ENCODE measurements at regions not wholly inside any gene's neighbourhood (a gene's known extent, or its start where the extent isn't known, plus 50 kb on each side); places are given as distances from the start of the nearest gene placed in this dataset.

DNA sequence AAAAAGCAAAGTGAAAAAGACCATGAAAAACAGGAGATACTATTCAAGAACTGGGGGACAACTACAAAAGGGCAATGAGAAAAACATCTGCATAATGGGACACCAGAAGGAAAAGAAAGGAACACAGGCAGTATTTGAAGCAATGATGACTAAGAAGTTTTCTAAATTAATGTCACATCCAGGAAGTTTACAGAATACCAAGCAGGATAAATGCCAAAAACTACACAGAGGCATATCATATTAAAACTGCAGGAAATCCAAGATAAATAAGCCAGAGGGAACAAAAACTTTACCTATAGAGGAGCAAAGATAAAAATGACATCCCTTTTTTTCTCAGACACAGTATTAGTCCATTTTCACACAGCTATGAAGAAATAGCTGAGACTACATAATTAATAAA, 193.0 kb downstream of the ERMARD start:
- DNase-seq (ENCODE audit: low read depth), result no peak

DNA sequence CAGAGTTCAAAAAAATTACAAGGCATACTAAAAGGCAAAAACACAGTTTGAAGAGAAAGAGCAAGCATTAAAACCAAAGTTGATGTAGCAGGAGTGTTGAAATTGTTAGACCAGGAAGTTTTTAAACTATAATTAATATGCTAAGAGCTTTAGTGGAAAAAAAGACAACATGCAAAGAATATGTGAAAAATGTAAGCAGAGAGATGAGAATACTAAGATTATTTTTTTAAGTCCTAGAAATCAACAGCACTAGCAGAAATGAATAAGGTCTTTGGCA, 192.6 kb downstream of the ERMARD start:
- no peak for DNase-seq (ENCODE audit: low read depth)

DNA sequence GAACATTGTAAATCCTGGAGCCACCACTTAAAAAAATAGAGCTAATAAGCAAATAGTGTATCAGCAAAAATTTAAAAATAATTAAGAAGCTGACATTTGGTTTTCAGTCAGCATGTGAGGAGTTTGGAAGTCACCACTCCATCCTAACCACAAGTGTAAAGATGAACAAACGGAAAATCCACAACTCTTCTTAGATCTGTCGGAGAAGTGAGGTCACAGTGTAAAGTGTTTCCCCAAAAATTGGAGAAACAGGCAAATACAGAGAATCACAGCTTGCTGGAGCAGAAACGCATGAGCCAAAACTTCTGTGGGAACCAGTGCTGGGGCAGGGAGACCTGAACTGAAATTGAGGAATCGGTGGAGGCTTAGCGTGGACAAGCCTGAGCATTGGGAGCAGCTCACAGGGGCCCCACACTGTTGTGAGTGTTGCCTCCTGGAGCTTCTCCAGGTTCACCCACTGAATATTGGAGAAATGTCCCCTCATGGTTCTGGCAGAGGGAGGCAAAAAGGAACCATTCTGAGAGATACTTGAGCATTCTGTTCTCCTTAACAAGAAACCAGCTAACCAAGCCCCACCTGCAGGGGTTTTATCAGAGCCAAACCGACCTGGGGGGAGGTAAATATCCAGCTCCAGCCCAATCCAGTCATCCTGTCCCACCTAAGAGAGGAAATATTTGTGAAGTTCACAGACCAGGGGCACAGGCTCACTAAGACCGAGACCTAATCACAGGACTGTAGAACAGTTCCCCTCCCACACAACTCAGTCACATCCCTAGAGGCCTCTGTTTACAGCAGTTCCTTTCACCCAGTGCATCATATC, 192.0 kb downstream of the ERMARD start:
- DNase-seq (ENCODE audit: low read depth), result no peak

DNA sequence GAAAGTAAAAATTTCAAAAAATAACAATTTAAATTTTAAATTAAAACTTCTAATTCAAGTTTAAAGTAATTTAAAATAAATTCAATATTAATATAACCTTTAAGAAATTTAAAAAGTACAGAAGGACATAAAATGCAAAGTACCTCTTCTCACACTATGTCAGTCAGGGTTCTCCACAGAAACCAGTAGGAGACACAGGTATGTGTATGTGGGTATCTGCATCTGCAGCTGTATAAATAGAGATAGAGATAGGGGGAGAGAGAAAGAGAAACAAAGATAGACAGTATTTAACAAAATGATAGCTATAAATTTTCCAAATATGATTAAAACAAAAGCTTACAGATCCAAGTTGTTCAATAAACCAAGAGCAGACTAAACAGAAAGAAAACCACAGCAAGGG, 190.8 kb downstream of the ERMARD start:
- DNase-seq (ENCODE audit: low read depth), result no peak

DNA sequence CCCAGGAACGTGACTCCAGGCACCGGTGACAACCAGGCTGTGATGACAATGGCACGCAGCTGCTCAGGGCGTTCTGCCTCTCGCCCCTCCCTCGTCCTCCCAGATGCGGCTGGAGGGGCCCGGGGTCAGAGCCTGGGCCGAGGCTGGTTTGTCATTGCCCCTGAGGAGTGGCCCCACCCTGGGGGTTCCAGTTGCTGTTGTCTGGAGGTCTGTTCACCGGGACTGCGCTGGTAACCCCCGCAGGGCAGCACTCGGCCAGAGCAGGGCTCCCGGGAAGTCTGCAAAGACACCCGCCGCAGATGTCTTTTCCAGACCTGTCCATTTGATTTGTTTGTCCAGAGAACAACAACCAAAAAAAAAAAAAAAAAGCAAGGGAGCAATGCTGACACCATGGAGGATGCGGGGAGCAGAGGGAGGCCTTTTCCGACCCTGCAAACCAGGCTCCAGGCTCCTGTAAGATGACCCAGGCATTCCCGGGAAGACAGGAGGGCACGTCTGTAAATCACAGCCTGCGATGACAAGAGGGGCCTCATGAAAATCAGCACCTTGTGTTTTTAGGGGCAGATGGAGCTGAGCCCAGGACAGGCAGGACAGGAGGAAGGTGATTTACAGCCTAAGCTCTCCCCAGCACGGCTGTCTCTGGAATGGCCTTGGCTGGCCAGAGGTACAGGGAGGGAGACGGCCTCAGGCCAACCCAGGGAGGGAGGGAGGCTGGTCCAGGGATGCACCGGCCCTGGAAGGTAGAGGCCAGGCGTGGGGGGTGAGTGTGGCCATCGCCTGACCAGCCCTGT, 189.3 kb downstream of the ERMARD start:
- no peak for DNase-seq (ENCODE audit: low read depth)

DNA sequence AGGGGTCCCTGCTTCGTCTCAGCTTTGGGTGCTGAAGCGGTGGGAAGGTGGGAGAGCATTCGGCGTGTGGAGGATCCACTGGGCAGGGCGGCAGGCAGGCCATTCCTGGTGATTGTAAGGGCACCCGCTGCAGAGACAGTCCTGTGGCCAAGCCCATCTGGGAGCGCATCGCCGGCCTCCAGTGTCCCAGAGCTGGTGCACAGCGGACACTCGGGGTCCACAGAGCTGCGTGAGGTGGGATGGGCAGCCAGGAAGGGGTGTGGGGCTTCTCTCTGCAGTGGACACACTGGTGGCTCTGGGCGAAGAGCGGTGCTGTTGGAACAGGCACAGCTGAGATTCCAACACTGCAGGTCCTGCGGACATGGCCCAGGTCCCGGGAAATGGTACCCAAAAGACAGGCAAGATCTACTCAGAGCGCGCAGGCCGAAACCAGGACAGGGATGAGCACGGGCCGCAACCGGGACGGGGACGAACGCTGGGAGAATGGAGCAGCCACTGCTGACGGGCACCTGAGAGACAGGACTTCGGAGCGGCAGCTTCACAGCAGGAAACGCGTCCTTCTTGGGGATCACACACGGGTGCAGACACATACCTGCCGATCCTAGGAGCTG, 188.2 kb downstream of the ERMARD start:
- no peak for DNase-seq (ENCODE audit: low read depth)

DNA sequence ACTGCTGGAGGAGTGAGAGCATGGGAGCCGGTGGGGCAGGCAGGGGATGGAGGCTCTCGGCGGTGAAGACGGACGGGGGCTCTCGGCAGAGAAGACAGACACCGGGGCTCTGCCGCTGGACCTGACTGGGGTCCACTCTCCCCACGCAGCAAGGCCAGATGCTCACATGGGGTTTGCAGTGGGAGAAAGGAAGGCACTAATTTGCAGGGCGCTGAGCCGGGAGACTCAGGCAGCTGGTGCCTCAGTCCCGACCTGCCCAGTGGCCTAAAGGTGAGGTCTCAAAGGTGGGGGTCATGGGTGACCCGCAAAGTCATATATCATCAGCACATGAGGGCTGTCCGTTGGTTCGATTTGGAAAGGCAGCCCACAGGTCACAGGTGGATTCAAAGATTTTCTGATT, 187.3 kb downstream of the ERMARD start:
- no peak for DNase-seq (ENCODE audit: low read depth)

DNA sequence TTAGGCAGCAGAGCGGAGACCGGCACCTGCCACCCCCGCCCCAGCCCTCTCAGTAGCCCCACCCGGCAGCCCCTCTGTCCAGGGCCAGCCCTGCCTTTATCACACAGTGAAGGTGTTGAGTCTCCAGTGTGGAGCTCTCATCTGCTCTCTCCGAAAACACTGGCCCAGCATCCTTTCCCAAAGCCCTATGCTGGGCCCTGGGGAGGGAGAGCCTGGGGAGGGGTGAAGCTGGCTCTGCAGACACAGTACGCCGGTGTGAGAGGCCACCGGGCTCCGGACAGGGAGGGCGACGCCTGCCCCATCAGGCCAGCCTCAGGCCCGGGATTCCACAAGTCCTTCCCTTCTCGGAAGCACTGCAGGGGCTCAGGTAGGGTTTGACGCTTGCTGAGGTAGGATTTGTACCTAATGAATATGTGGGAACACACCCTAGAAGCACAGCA, 186.9 kb downstream of the ERMARD start:
- DNase-seq (ENCODE audit: low read depth), result no peak

DNA sequence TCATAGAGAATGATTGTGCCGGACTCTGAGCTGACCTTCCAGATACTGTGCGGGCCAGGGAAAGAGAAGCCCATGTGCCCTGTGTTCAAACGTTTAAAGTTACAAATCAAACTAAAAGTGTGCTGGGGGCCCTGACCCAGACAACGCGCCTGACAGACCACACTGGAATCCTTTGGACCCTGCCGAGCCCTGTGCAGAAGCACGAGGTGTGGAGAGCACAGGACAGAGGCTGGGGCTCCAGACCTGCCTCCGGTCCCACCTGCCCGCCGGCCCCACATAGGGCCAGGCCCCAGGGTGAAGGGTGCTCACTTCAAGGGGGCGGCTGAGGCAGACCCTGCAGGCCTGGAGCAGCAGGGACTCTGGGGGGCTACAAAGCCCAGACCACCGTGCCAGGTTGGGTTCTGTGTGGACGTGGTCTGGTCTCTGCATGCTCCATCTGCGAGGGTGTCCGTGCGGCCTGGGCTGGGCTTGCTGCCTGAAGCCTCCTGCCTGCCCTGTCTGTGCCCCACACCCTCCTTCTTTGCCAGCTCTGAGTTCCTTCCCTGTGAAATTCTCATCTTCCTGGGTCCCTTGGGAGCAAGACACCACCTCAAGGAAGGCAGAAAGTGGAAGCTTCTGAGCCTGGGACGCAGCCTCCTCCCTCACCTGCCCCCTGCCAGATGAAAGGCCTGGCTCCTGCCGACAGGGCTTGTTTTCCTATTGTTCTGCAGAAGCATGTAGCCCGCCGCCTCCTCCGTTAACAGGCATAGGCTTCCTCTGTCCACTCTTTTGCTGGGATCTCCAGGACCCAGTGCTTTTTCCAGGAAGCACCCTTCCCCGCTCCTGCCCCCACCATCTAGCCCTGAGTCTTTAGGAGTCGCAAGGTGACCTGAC, 186.2 kb downstream of the ERMARD start:
- DNase-seq (ENCODE audit: low read depth), result no peak

DNA sequence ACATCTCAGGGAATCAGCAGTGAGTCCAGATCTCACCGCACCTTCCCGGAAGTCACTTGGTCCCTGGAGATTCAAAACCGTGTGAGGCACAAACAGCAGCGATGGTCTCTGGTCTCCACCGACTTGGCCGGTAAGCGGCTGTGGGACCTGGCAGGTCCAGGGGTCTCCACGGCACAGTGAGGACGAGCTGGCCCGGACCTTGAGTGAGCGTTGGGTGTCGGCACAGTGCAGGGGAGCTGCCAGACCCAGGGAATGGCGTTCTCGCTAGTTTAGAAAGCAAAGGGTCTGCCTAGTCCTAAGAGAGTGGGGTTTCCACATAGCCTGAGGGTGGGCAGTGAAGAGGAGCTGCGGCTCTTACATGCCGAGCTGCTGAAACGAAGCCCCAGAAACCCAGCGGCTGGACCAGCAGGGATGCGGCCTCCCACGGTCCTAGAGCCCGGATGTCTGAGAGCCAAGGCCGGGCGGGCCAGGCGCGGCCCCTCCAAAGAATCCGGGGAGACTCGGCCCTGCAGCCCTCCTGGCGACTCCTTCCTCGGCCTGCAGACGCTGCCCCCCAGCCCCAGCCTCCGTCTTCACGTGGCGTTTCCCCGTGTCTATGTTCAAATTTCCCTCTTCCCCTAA, 185.0 kb downstream of the ERMARD start:
- no peak for DNase-seq (ENCODE audit: low read depth)

DNA sequence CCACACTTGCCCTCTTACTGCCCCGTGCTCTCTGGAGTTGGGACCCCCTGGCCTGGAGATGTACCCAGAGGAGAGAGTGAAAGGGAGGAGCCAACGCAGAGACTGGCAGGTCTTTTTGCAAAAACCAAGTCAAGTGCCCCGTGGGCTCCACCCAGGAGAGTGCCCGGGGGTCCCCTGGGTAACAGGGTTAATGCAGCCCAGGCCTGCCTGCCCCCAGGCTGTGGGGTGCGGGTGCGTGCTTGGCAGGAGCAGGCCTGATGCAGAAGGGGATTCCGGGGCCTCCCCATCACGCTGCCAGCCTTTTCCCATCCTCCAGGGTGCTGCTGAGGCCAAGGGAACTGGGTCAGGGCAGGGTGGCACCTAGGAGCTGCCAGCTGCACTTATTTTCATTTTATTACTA, 184.4 kb downstream of the ERMARD start:
- DNase-seq (ENCODE audit: low read depth), result no peak

DNA sequence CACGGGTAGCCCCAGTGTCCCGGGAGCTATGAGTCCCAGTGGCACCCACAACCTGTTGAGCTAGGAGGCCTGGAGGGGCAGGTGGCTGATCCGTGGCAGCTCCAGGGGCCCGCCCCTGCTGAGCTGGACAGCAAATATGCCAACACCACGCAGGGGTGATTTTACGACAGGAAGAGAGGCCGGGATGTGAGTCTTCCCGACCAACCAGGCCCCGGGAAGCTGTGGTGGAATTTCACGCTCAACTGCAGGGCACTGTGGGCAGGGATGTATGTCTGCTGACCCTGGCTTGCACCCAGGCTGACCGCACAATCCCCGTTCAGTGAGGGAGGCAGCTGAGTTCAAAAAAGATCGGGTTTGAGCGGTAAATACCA, 183.9 kb downstream of the ERMARD start:
- DNase-seq (ENCODE audit: low read depth), result no peak

DNA sequence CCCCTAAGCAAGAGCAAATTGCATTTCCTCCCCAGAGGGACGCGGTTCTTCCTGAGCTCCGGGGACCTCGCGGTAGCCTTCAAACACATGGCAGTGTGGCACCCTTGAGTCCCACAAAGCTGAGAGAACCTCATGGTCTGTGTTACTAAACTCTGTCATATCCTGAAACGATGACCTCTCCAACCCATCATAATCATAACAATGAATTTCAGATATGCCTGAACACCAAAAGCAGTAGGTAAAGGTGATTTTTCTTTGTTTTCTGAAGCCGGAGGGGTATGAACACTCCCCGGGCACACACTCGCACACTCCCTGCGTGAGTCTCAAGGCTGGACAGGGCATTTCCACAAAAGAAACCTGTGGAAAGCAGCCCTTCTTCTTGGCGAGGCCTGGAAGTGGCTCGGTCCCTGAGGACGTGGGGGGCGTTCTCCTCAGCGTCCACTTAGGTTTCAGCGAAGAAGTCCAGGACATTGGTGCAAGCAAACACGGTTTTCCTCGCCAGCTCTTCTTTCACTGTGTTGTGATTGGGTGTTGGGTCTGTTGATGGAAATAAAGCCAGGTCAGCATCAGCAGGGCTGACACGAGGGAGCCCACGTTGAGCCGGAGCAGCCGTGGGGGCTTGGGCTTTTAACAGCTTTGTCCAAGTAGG, 183.4 kb downstream of the ERMARD start:
- no peak for DNase-seq (ENCODE audit: low read depth)

DNA sequence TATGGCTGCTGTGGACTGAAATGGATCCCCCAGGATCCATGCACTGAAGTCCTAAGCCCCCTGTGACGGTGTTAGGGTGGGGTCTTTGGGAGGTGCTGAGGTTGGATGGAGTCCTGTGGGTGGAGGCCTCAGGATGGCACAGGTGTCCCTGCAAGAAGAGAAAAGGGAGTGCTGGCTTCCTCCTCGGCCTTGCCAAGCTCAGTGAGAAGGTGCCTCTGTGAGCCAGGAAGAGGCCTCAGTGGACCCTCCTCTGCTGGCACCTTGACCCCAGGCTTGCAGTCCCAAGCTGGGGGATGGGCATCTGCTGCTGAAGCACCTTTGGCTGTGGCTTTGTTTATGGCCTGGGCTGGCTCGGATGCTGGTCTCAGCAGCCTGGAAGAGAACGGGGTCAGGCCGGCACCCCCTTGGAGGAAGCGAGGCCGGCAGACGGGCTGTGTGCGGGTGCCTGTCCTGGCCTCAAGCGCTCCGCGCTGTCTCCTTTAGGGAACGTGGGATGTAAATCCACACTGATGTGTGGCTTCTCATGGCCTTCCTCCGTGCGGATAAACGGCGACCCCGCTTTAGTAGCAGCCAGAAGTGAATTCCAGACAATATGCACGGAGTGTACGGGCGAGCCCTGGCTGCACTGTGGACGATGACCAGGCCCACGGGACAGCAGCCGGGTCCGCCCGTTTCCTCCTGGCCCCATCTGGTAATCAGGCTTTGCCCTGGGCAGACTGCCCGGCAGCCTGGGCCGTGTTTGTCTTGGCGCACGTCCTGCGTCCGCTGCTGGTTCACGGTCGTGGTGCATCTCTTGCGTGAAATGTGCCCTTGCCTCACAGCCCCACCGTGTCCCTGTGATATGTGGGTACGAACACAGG, 182.6 kb downstream of the ERMARD start:
- no peak for DNase-seq (ENCODE audit: low read depth)

DNA sequence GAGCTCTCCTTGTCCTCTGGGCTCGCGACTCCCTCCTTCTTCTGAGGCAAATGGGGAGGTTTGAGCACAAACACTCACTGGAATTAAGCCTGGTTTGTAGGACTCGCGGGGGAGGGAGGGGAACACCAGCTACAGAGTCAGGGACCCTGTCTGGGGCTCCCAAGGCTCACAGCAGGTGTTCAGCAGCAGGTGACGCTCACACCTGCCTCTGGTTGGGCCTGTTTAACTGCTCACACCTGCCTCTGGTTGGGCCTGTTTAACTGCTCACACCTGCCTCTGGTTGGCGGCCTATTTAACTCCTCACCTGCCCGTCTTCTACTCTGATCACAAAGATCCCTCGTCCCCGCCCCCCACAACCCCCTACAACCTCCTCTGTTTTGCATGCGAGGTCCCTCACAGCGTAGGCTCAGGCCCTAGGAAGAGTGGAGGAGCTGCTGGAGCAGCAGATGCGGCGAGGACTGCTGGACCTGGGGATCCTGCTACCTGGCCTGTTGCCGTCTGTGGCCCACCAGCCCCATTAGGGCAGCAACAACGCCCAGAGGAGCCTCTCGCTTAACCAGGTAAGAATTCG, 181.9 kb downstream of the ERMARD start:
- DNase-seq (ENCODE audit: low read depth), result no peak

DNA sequence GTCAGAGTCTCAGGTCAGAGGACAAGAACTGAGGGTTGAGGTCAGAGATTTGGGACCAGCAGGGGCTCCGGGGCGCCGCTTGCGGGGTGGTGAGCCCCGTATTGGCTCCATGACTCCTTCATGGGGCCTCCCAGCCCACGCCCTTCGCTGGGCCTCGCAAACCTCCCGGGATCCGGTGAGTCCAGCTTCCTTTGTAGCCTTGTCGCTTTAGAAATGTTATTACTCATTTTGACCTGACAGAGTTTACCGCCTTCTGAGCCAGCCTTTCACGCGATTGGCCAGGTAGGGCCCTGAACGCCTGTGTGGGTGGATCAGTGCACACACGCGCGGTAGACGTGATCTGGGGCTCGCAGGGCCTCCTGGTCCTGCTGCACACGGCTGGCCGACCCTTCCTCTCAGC, 181.1 kb downstream of the ERMARD start:
- DNase-seq (ENCODE audit: low read depth), result no peak

DNA sequence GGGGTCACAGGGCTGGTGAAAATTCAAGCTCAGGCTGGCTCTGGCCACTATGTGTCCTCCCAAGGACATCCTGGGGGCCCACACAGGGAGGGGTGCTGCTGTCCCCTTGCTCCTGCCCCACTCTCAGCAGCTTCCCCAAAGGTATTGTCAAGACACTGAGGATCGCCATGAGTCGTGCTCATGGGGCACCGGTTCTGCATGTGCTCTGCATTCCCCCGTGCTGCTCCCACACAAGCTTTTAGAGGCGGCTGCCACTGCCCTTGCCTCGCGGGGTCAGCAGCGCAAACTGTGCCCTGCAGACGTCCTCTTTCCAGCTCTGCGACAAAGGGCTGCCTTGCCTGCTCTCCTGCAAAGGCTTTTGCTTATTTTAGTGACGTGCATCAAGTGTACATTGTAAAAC, 179.8 kb downstream of the ERMARD start:
- no peak for DNase-seq (ENCODE audit: low read depth)

DNA sequence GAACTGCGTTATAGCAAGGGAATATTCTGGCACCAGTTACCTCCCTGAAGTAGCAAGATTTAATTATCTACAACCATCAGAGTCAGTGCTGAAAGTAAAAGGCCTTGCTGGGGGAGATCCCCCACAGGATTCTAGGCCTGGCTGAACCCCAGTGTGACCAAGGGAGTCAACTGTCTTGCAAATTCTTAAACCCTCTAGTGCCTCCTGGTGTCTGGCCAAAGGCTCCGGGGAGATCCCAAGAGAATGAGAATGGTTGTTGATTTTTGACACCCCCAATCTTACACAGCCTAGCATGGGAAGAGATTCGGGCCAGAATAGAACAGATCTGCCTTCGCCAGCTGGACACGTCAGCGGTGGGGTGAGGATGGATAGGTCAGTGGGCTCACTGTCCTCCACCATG, 179.4 kb downstream of the ERMARD start:
- DNase-seq (ENCODE audit: low read depth), result no peak

DNA sequence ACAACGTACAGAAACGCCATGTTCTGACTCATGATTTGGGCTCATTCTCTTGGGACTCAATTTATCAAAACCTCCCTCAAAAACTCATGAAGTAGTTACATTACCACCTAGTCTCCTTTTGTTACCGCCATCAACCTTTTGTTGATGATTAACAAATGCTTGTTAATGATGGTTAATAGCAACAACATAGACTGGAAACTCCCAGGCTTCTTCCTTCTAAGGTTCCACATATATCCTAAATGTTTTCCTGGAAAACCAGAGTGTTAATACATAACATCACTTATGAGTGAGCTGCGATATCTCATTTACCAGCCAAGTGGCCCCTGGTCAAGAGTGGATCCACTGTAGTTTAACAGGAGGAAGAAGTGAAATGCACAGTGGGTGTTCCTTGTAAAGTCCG, 176.3 kb downstream of the ERMARD start:
- no peak for DNase-seq (ENCODE audit: low read depth)
